Psoas muscle (tissue), 7 donors: ENCODE measurements at regions not wholly inside any gene's neighbourhood (a gene's known extent, or its start where the extent isn't known, plus 50 kb on each side); places are given as distances from the start of the nearest gene placed in this dataset.

ENCODE experiments used
- ATAC-seq, 4 donors: fragments of 200-7000 bp; cut with Tn5 transposase; one replicate each; pipeline ENCODE4 v1.9.1; 2020; ENCODE audit warnings: moderate library complexity in 3 of 4, mild to moderate bottlenecking in 2 of 4
- DNase-seq, 2 donors: peaks; one replicate each; pipeline ENCODE4 v3.0.0-alpha.2; 2020
- H3K27ac ChIP-seq: fragments of 200-600 bp; one replicate; pipeline ENCODE4 v1.8.0; 2022
- H3K27me3 ChIP-seq, 3 donors: fragments of 200-600 bp in 1 of 3; one replicate each; pipeline versions ENCODE4 v1.6.1 to v1.8.0; 2013 to 2022; ENCODE audit warnings: low read length in 2 of 3, mild to moderate bottlenecking in 2 of 3, moderate library complexity in 1 of 3; ENCODE audit not compliant: insufficient read depth in 3 of 3
- H3K36me3 ChIP-seq, 2 donors: fragments of 200-600 bp in 1 of 2; one replicate each; pipeline versions ENCODE4 v1.6.1 to v1.8.0; 2013 to 2022; ENCODE audit warnings: low read depth in 1 of 2, mild to moderate bottlenecking in 1 of 2, moderate library complexity in 1 of 2; ENCODE audit not compliant: insufficient read depth in 1 of 2
- H3K4me1 ChIP-seq: fragments of 200-600 bp; one replicate; pipeline ENCODE4 v1.8.0; 2022
- H3K4me3 ChIP-seq: fragments of 200-600 bp; one replicate; pipeline ENCODE4 v1.8.0; 2022; ENCODE audit warnings: mild to moderate bottlenecking
- H3K9me3 ChIP-seq: fragments of 200-600 bp; one replicate; pipeline ENCODE4 v1.8.0; 2022
- WGBS, 3 donors: extraction: QIAGEN DNeasy Blood & Tissue Kit; methylation state at CpG; one replicate each; pipeline versions ENCODE4 v1.1.6 to v1.1.7; 2013; 5-methylcytosine and 5-hydroxymethylcytosine counted together
- intact Hi-C, 2 donors: fragments of 100-400 bp; cut with DNase I; formaldehyde crosslinking; loops; one replicate each; pipeline versions ENCODE4 v1.11.0 to v1.14.2; 2022
- TF ChIP-seq, protein P1 (sequence below): fragments of 200-600 bp; IDR thresholded peaks from one replicate; pipeline ENCODE4 v1.8.0; 2022; ENCODE audit warnings: antibody characterized with exemption
- donor health status: healthy with polysubstance abuse.
- donor health status: DM: no; HTN: no; CAD: no; lungs with moderate emphysema.
- donor health status: Bipolar disorder and iron deficiency.
- donor health status: healthy.
- donor health status: DM: yes; HTN: yes; CAD: no.
- donor health status: DM: no; HTN: no; CAD: no.
- donor health status: DM: yes; HTN: yes; CAD: no.

GRCh38 chr14:22479776-22480464 is 109.1 kb downstream of the DAD1 start:
- Histone ChIP-seq H3K4me1 (peaks cover 13% of the 10 kb centered on the region), H3K27ac (no peak overlapping the region)
- WGBS, 3 donors = 18 to 29% (median 20%) methylated on average over 3 of the region's 3 CpGs

GRCh38 chr14:22479132-22479531 is 109.9 kb downstream of the DAD1 start:
- ATAC-seq = no peak
- WGBS, 3 donors = 56 to 59% (median 58%) methylated on average over 6 of the region's 6 CpGs
- peaks cover 13% of the 10 kb centered on the region for H3K4me1 ChIP-seq

More at GRCh38 chr14:22479776-22480464, 109.1 kb downstream of the DAD1 start:
- ATAC-seq (no peak), DNase-seq (no peak)
- H3K4me3 ChIP-seq = no peak overlapping the region
- no peaks in the 10 kb centered on the region for H3K27me3 ChIP-seq
- intact Hi-C loops = no loop called here
- TF ChIP-seq, protein P1, sequence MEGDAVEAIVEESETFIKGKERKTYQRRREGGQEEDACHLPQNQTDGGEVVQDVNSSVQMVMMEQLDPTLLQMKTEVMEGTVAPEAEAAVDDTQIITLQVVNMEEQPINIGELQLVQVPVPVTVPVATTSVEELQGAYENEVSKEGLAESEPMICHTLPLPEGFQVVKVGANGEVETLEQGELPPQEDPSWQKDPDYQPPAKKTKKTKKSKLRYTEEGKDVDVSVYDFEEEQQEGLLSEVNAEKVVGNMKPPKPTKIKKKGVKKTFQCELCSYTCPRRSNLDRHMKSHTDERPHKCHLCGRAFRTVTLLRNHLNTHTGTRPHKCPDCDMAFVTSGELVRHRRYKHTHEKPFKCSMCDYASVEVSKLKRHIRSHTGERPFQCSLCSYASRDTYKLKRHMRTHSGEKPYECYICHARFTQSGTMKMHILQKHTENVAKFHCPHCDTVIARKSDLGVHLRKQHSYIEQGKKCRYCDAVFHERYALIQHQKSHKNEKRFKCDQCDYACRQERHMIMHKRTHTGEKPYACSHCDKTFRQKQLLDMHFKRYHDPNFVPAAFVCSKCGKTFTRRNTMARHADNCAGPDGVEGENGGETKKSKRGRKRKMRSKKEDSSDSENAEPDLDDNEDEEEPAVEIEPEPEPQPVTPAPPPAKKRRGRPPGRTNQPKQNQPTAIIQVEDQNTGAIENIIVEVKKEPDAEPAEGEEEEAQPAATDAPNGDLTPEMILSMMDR = no peak
- H3K9me3 ChIP-seq = no peaks in the 10 kb centered on the region
- H3K36me3 ChIP-seq = no peaks in the 10 kb centered on the region

GRCh38 chr14:22478670-22479069 is 110.4 kb downstream of the DAD1 start:
- TF ChIP-seq, protein P1 = no peak
- 17 to 22% (median 22%) methylated on average over 3 of the region's 3 CpGs for WGBS, 3 donors
- Histone ChIP-seq H3K4me3 (no peak overlapping the region), H3K27me3 (no peaks in the 10 kb centered on the region), H3K36me3 (no peaks in the 10 kb centered on the region), H3K27ac (no peak overlapping the region), H3K4me1 (peaks cover 13% of the 10 kb centered on the region), H3K9me3 (no peaks in the 10 kb centered on the region)
- DNase-seq (peak in 1 of 2 donors; percentile 20), ATAC-seq (no peak)
- intact Hi-C loops = no loop called here

More at GRCh38 chr14:22479132-22479531, 109.9 kb downstream of the DAD1 start:
- Histone ChIP-seq H3K4me3 (no peak overlapping the region), H3K36me3 (no peaks in the 10 kb centered on the region), H3K27me3 (no peaks in the 10 kb centered on the region), H3K27ac (no peak overlapping the region), H3K9me3 (no peaks in the 10 kb centered on the region)
- no peak for DNase-seq
- intact Hi-C loops = no loop called here
- TF ChIP-seq, protein P1 = no peak

- TF ChIP-seq, protein P1 = no peak
- Histone ChIP-seq H3K27me3 (no peaks in the 10 kb centered on the region), H3K27ac (no peak overlapping the region), H3K9me3 (no peaks in the 10 kb centered on the region), H3K36me3 (no peaks in the 10 kb centered on the region), H3K4me3 (no peak overlapping the region), H3K4me1 (peaks cover 13% of the 10 kb centered on the region)
- no peak for DNase-seq
- no peak for ATAC-seq
- intact Hi-C loops = no loop called here
- 61 to 70% (median 61%) methylated on average over 4 of the region's 4 CpGs for WGBS, 3 donors
These were observed 110.8 kb downstream of the DAD1 start for GRCh38 chr14:22478247-22478646.
